HG02588 (cell line): ENCODE measurements at regions not wholly inside any gene's neighbourhood (a gene's known extent, or its start where the extent isn't known, plus 50 kb on each side); places are given as distances from the start of the nearest gene placed in this dataset.
"Not testable (repeated sequence)": the region's sequence is repeated elsewhere in the genome, so short reads cannot be mapped to it uniquely, and the experiment has no call there.

Experiments used
- ATAC-seq: cut with Tn5 transposase; IDR thresholded peaks from one replicate; pipeline ENCODE4 v1.9.1; 2021; ENCODE audit warnings: mild to moderate bottlenecking, moderate library complexity; ENCODE audit not compliant: unreplicated experiment

DNA sequence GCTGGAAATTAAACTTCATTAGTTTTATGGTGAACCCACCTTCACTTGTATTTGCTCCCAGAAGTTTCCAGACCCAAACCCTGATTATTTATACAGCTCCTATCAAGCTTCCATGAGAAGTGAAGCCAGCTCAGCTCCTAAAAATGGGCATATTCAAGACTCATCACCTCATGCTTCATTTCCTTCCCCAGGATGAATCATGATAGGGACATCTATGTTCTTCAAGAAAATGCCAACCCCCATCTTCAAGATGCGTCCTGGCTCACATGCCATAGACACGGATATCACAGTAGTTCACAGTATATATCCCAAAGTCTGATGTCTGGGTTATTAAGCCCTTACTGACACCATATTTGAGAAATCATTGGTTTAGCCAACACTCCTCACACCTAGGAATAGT is 217.6 kb downstream of the NPR3 start:
- no peak for ATAC-seq

DNA sequence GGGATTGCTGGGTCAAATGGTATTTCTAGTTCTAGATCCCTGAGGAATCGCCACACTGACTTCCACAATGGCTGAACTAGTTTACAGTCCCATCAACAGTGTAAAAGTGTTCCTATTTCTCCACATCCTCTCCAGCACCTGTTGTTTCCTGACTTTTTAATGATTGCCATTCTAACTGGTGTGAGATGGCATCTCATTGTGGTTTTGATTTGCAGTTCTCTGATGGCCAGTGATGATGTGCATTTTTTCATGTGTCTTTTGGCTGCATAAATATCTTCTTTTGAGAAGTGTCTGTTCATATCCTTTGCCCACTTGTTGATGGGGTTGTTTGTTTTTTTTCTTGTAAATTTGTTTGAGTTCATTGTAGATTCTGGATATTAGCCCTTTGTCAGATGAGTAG is 220.3 kb downstream of the NPR3 start:
- ATAC-seq, result not testable (repeated sequence)

DNA sequence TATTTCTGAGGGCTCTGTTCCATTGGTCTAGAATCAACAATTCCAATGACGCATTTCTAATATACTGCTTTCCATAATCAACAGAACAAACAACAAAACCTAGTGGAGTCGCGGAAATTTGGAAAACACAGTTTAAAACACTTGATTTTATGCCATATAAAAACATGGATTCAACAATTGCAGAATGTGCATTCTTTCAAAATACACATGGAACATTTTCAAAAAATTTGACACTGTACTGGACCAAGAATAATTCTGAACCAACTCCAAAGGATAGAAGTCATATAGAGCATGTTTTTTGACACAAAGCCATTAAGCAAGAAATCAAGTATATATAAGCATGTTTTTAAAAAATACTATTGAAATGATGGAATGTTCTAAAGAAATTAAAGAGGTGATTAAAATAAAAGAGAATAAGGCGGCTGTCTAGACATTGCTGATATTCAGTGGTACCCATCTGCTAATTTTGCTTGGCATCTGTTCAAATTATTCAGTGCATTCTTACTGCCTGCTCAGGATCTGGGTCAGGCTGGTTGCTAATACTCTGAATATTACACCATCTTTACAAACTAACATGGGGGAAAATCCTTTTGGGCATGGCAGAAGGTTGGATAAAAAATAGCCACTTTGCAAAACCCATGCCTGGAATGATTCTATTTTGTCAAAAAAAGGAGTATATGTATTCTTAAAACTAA is 221.3 kb downstream of the NPR3 start:
- no peak for ATAC-seq

DNA sequence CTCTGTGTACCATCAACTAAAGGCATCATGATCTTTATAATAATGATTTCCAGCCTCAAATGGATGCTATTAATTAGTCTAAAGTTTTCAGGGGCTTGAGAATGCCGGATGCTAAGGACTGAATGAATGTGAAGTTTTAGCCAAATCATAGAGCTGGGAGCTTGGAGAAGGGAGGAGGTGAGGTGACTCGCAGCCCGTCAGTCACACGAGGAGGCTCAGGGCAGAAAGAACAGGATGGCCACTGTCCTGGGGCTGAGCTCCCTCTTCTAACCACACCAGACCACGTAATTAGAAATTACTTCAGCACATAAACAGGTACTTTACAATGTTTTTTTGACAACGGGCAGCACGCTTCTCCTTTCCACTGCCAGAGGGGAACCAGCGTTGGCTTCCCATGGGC is 222.6 kb downstream of the NPR3 start:
- no peak for ATAC-seq

DNA sequence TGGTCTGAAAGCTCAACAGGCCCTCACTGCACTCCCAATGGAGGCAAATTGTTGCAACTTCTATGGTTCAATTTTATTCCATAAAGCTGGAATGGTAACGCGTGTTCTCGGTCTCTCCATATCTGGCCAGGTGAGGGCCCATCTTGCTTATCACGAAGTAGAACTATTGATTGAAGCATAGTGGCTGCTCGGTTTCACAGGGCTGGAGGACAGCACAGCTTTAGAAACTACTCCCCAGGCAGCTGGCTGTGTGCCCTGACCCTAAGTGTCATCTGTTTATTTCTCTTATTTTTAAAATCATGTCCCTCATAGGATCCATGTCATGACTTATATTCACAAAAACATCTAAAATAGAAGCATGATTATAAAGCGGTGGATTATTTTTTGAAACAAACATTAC is 223.4 kb downstream of the NPR3 start:
- ATAC-seq, result no peak

DNA sequence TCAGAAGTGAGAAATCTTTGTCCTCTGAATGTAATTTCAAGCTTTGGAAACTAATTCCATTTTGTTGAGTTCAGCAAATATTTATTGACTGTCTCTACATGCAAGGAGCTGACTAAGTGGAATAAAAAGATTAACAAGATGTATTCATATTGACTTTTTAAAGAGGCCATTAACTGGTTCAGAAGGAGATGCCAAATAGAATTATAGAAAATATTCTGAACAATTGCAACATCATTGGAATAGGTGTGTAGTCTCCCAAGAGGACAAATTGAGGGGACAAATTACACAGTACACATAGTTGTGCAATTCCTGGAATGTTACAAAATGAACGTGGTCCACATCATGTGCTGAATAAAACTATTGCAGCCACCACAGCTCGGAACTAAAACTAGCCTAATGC is 224.2 kb downstream of the NPR3 start:
- ATAC-seq, result no peak

DNA sequence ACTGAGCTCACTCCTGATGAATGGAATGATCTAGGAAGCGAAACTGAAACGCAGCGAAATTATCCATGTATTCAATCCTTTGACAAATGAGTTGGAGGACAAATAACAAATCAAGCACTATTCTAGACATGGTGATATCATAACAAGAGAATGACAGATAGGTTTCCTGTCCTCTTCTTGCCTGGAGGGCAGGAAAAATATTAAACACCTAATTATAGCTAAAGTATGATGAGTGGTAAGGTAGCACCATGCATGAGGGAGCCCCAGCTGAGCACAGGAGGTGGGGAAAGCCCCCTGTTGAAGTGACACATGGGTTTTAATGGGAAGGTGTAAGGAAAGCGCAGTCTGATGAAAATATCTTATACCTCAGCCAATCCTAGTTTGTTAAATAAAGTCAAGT is 225.2 kb downstream of the NPR3 start:
- ATAC-seq, result no peak

DNA sequence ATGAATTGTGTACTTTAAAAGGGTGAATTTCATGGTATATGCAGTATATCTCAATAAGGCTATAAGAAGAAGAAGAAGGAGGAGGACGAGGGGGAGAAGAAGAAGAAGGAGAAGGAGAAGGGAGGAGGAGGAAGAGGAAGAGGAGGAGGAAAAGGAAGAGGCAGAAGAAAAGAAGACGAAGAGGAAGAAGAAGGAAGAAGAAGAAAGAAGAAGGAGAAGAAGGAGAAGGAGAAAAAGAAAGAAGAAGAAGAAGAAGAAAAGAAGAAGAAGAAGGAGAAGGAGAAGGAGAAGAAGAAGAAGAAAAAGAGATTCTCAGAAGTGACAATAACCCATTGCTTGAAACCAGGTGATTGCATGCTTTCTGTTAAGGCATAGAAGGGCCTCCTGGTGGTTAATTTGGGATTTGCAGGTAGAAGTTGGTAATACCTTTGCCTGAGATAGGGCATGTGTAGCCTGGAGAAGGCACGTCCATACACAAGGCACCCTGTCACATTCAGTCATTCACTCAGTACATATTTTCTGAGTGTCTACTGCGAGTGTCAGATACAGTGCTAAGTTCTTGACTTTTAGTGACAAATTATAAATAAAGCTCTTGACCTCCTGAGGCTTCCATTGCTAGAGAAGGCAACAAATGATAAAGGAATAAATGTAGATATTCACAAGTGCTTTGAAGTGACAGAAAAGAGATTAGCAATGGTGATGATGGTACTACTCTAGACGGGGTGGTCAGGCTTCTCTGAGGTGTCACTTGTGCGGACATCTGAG is 231.3 kb downstream of the NPR3 start:
- ATAC-seq, result peak; percentile 77

DNA sequence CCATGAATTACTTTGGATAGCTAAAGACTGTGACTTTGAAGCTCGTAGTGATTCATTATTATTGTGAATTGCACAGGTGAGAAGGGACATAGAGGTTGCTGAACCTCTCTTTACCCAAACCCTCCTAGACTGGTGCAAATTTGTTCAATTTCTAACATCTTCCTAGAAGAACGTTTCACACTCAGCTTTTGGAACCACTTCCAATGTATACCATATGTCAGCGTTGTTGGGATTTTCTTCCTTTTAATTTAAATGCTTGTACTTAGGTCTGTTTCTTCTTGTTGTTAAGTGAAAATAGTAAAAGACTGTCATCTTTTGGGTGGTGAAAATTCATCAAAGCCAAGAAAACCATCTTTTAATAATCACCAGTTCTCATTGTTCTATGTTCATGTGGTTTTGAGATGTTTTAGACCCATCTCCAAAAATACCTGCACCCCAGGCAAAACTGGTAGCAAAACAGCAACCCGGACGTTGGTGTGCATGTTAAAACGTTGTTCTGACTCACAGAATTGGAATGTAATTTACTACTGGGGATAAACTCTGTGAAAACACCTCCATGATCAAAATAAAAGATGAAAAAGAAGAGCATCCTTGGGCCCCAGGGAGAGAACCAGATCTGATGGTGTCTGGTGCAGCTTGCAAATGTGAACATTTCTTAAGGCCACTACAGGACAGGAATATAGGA is 238.3 kb downstream of the NPR3 start:
- ATAC-seq, result no peak

DNA sequence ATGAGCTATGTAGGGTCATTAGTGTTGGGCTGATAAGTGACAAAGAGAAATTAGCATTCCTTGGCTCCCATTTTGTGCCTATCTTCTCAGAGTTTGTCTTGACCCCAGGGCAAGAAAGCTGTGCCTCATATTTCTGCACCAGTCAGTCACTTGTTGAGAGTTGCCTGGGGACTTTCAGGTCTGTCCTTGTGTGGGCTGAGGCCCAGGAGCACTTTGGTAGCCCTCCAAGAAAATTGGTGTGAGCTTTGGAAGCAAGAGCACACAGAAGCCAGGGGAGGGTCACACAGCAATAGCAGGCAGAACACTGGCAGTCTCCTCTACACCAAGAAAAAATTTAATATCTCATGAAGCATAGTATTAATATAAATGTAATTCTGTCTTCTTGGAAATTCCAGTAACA is 239.9 kb downstream of the NPR3 start:
- ATAC-seq, result no peak

DNA sequence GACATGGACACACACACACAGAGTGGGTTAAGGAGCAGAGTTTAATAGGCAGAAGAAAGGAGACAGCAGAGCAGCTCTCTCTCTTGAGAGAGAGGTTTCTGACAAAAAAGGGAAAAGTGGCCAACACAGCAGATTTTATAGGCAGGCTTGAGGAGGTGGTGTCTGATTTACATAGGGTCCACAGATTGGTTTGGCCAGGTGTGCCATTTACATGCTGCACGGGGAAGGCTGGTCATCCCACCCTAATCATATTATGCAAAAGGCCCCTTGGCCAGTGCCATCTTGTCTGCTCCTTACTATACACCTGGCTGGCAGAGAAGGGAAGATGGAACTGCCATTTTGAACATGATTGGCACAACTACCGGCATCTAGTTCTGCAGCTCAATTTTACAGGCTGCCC is 240.8 kb downstream of the NPR3 start:
- ATAC-seq, result no peak

DNA sequence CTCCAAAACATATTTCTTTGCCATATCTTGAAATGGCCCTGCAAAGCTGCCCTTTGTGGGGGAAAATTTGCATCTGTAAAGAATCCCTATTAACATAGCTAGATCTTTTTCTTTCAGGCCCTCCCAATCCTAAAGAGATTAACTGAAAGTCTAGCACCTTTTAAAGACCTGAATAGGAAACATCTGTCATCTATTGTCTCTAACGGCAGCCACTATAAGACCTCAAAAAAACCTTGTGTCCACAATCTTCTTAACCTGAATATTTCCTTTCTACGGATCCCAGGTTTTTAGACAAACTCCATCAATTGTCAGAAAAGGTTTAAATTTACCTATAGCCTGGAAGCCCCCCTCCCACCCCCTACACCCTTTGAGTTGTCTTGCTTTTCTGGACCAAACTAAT is 241.3 kb downstream of the NPR3 start:
- not testable (repeated sequence) for ATAC-seq

DNA sequence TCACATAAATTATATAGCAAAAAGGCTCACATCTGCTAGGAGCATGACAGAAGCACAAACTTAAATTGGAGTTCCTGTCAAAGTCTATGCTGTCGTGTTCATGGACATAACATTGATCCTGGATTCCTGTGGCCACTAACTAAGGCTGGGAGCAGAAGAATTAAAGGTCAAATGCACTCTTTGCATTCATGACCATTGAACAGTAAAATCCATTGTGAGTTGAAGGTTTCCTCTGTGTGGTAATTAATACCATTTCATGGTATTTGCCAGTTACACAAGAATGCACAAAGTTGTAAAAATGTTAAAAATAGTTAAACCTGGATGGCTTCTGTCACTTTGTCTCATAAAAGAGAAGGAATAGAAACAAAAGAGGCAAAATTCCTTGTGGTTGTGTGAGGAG is 242.6 kb downstream of the NPR3 start:
- no peak for ATAC-seq

DNA sequence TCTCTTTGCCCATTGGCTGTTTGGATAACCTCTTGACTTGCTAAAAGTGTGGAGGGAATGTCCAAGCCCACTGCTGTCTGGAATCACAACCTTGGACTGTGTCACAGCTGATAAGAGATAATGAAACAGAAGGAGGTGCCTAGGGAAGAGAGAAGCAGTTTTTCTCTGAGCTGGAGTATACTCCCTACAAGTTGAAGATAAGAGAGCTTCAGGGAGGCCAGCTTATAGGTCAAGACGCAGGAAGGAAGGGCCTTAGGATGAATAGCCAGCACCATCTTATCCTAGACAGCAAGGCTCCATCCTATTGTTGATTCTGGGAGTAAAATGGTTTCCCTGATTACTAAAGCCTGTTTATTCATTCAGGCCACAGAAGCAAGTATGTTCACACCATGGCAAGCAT is 244.7 kb downstream of the NPR3 start:
- ATAC-seq, result no peak

DNA sequence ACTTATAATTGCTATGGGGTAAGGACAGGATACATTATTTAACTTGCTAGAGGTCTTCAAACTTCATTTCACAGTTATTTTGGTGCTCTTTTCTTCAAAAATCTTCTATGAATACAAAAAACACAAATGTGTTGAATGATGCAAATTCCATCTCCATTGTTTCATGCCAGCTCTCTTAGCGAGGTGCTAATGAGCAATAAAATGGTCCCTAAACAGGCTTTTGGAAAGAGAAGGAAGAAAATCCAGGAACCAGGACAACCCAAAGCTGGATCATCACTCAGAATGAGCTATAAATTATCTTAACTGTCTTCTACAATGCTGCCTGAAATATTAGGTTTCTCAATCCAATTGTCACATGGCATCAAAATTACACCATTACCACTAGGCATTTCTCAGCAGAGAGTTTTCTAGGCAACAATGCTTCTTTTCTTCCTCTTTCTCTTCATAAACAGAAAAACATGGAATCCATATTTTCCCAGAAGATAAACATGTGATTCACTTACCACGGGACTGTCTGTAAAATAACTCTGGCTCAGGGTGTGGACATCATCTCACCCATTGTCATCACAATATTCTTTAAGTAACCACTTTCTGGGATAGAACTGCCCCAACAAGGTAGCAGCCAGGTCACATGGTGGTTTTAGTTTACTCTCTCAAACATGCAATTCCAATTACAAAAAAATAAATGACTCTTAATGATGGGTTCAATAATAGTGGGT is 249.4 kb downstream of the NPR3 start:
- ATAC-seq, result no peak

DNA sequence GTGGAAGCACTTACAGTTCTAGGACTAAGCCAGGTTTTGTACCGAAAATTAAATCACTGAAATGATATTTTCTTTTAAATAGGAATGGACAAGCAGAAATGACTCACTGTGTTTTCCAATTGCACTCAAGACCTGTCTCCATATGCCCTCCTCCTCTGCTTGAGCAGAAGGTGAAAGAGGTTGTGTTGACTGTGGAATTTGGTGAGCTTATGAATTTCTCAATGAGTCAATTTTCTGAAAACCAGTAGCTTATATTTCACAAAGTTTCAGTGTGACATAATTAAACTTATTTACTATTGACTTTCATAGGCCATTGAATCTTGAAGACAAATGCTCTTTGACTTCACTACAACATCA is 249.9 kb downstream of the NPR3 start:
- no peak for ATAC-seq

DNA sequence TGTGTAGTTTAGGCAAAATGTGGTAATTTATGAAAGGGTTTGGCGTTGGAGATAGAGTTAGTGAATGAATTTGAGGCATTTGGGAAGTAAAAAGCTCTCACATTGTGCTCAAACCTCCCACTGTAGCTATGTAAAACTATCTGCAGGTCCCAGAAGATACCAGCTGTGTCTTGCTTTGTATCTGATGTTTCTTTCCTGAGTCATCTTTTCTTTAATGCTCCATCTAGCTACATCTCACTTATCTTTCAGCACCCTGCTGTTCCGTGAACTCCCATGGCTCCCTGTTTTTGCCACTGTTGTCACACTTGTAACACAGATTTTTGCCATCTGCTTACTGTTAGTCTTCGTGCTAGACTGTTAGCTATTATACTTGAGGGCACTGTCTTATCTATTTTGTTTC is 253.1 kb downstream of the NPR3 start:
- no peak for ATAC-seq

DNA sequence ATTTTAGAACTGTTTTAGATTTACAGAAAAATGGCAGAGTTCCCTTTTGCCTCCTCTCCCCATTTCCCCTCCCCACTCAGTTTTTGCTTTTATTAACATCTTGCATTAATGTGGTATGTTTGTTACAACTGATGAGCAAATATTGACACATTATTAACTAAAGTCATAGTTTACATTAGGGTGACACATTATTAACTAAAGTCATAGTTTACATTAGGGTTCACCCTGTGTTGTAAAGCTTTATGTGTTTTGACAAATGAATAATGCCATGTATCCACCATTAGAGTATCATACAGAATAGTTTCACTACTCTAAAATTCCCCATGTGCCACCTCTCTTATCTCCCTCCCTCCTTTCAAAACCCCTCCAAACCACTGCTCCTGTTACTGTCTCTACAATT is 262.5 kb downstream of the NPR3 start:
- no peak for ATAC-seq

DNA sequence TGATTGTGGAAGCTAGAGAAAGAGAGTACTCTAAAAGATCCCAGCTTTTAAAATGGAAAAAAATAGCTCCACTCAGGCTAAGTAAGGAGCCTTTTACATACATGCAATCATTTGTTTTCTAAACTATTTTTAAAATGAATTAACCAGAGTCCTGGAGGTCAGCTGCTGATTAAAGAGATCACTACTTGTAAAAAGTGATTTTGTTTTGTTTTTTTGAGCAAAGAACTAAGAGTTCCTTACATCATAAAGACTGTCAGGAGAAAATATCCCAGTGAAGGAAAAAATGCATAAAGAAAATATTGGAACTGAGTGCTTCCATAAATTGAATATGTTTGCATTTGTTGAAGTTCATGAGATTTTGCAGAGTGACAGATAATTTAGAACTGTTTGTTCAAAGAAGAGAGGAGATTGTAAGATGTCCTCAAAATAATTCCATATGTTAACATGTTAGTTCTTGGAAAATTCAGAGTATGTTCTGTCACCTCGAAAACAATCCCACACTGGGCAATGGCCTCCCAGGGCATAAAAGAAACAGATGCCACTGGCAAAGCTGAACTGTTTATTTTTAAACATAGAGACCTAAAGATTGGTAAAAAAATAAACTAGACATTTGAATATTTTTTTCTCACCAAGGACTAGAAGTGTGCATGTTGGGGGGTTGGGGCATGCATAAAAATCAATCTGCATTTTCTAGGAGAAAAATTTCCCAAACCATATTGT is 264.7 kb downstream of the NPR3 start:
- ATAC-seq, result no peak

DNA sequence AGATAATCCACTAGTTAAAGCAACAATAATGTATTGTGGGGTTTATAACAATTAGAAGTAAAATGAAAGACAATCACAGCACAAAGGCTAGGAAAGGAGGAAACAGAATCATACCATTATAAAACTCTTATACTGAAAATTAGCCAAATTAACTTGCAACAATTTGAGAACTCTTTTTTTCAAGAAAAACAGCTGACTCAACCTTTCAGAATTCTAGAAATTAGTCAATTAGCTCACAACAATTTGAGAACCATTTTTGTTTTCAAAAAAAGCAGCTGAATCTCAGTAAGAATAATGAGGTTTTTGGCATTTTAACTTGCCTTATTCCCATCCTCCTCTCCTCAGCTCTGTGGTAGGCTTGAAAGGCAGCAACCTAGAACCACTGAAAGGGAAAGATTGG is 269.9 kb downstream of the NPR3 start:
- no peak for ATAC-seq
